ENCODE measurements at regions not wholly inside any gene's neighbourhood (a gene's known extent, or its start where the extent isn't known, plus 50 kb on each side); places are given as distances from the start of the nearest gene placed in this dataset.

- no peak overlapping the region for H3K9ac ChIP-seq (ENCODE audit: low read length)
- H3K27me3 ChIP-seq (ENCODE audit: insufficient read depth, low read length) = no peaks in the 10 kb centered on the region
- no peaks in the 10 kb centered on the region for H4K20me1 ChIP-seq (ENCODE audit: insufficient read depth, low read length)
- TF ChIP-seq EZH2 (IDR thresholded peaks at IDR 0.05; ENCODE audit: borderline replicate concordance, low read length) (no peak), CTCF (IDR thresholded peaks at IDR 0.05; ENCODE audit: low read length) (no peak)
- no peaks in the 10 kb centered on the region for H3K9me2 ChIP-seq (ENCODE audit: low read depth, low read length)
- H3F3A ChIP-seq (ENCODE audit: insufficient read depth, low read length) = no peaks in the 10 kb centered on the region
- H3K4me1 ChIP-seq (ENCODE audit: insufficient read depth, low read length, severe bottlenecking) = no peaks in the 10 kb centered on the region
- H3K36me3 ChIP-seq (ENCODE audit: insufficient read depth, low read length) = no peaks in the 10 kb centered on the region
- H3K27ac ChIP-seq (ENCODE audit: low read depth, low read length, poor library complexity, severe bottlenecking) = no peak overlapping the region
- H2AFZ ChIP-seq (ENCODE audit: low read length) = no peak overlapping the region
- no peak overlapping the region for H3K4me3 ChIP-seq (ENCODE audit: low read depth, low read length, poor library complexity, severe bottlenecking)
- no peaks in the 10 kb centered on the region for H3K9me3 ChIP-seq (ENCODE audit: low read length)
- no peak overlapping the region for H3K4me2 ChIP-seq (ENCODE audit: low read length)
- H3K79me2 ChIP-seq (ENCODE audit: insufficient read depth, low read length) = no peaks in the 10 kb centered on the region
Measured at GRCh38 chr13:109273326-109273751, 513.0 kb downstream of the IRS2 start.

GRCh38 chr13:109272595-109273325 lies 513.6 kb downstream of the IRS2 start:
- TF ChIP-seq EZH2 (IDR thresholded peaks at IDR 0.05; ENCODE audit: borderline replicate concordance, low read length) = no peak
- no peak for TF ChIP-seq CTCF (IDR thresholded peaks at IDR 0.05; ENCODE audit: low read length)
- no peaks in the 10 kb centered on the region for H3K27me3 ChIP-seq (ENCODE audit: insufficient read depth, low read length)
- H3K9ac ChIP-seq (ENCODE audit: low read length) = no peak overlapping the region
- H3F3A ChIP-seq (ENCODE audit: insufficient read depth, low read length) = no peaks in the 10 kb centered on the region
- H3K4me2 ChIP-seq (ENCODE audit: low read length) = no peak overlapping the region
- H3K27ac ChIP-seq (ENCODE audit: low read depth, low read length, poor library complexity, severe bottlenecking) = no peak overlapping the region
- H2AFZ ChIP-seq (ENCODE audit: low read length) = no peak overlapping the region
- no peaks in the 10 kb centered on the region for H3K9me3 ChIP-seq (ENCODE audit: low read length)
- no peaks in the 10 kb centered on the region for H3K36me3 ChIP-seq (ENCODE audit: insufficient read depth, low read length)
- no peaks in the 10 kb centered on the region for H4K20me1 ChIP-seq (ENCODE audit: insufficient read depth, low read length)
- H3K9me2 ChIP-seq (ENCODE audit: low read depth, low read length) = no peaks in the 10 kb centered on the region
- H3K79me2 ChIP-seq (ENCODE audit: insufficient read depth, low read length) = no peaks in the 10 kb centered on the region
- no peaks in the 10 kb centered on the region for H3K4me1 ChIP-seq (ENCODE audit: insufficient read depth, low read length, severe bottlenecking)
- no peak overlapping the region for H3K4me3 ChIP-seq (ENCODE audit: low read depth, low read length, poor library complexity, severe bottlenecking)

GRCh38 chr13:109271555-109272541 lies 514.5 kb downstream of the IRS2 start:
- H3K9ac ChIP-seq (ENCODE audit: low read length) = no peak overlapping the region

More at GRCh38 chr13:109271555-109272541, 514.5 kb downstream of the IRS2 start:
- H3K9me2 ChIP-seq (ENCODE audit: low read depth, low read length) = no peaks in the 10 kb centered on the region
- H2AFZ ChIP-seq (ENCODE audit: low read length) = no peak overlapping the region
- TF ChIP-seq CTCF (IDR thresholded peaks at IDR 0.05; ENCODE audit: low read length) = no peak
- TF ChIP-seq EZH2 (IDR thresholded peaks at IDR 0.05; ENCODE audit: borderline replicate concordance, low read length) = no peak
- H3K79me2 ChIP-seq (ENCODE audit: insufficient read depth, low read length) = no peaks in the 10 kb centered on the region
- H3K36me3 ChIP-seq (ENCODE audit: insufficient read depth, low read length) = no peaks in the 10 kb centered on the region
- H3F3A ChIP-seq (ENCODE audit: insufficient read depth, low read length) = no peaks in the 10 kb centered on the region
- no peaks in the 10 kb centered on the region for H3K4me1 ChIP-seq (ENCODE audit: insufficient read depth, low read length, severe bottlenecking)
- H3K4me3 ChIP-seq (ENCODE audit: low read depth, low read length, poor library complexity, severe bottlenecking) = no peak overlapping the region
- H3K27ac ChIP-seq (ENCODE audit: low read depth, low read length, poor library complexity, severe bottlenecking) = no peak overlapping the region
- no peaks in the 10 kb centered on the region for H3K9me3 ChIP-seq (ENCODE audit: low read length)
- H3K27me3 ChIP-seq (ENCODE audit: insufficient read depth, low read length) = no peaks in the 10 kb centered on the region
- H4K20me1 ChIP-seq (ENCODE audit: insufficient read depth, low read length) = no peaks in the 10 kb centered on the region
- H3K4me2 ChIP-seq (ENCODE audit: low read length) = no peak overlapping the region
